ENCODE measurements at regions not wholly inside any gene's neighbourhood (a gene's known extent, or its start where the extent isn't known, plus 50 kb on each side); places are given as distances from the start of the nearest gene placed in this dataset.
"Not testable (repeated sequence)": the region's sequence is repeated elsewhere in the genome, so short reads cannot be mapped to it uniquely, and the experiment has no call there.

DNA sequence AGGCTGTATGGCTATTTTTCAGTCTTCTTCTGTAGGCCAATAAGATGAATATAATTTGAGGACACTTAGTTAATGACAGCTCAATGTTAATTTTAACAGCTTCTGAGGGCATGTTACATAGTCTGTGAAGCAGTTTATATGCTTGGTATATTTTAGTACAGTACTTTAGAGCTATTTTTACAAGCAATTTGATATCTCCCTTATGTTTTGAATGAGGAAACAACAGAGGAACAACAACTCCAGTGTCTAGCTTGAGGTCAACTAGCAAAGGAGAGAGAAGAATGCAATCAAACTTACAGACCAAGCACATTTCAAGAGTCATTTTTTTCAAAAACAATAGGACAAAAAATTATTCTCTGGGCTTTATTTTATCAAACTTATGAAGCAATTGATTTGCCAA lies 469.1 kb upstream of the DCN start:
- no peak for FAIRE-seq
- no peak for DNase-seq (ENCODE audit: insufficient read length, low spot score)

DNA sequence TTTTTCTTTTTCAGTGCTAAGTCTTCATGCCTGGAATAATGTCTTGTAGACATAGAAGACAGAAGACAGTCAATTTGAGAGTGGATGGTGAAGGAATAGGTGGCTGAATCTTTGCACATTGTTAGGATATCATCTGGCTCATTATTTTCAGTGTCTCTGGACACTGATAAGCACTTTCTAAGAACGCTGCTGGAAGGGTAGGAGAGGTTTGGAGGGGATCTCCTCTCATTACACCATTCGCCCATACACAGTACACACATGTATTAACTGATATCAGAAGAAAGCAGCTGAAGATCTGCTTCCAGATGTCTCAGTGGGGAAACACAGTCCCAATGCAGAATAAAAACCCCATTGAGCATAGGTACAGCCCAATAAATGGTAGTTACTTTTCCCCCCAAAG lies 461.1 kb upstream of the DCN start:
- FAIRE-seq (no peak), DNase-seq (ENCODE audit: insufficient read length, low spot score) (no peak)

DNA sequence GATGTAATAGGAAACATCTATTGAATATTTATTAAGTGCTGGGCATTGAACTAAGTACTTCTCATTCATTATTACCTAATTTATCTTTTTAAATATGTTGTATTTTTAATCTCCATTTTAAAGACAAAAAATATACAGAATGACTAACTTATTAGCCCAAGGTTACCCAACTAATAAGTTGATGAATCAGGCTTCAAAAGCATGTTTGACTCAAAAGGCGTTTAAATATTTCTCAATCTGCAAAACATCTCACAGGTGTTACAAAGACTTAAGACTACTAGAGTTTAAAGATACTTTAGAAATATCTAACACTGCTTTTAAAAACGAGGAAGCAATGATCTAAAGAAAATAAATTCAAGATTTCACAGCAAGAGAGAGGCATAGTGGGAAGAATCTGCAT lies 457.4 kb upstream of the DCN start:
- DNase-seq (ENCODE audit: insufficient read length, low spot score), result no peak
- no peak for FAIRE-seq

DNA sequence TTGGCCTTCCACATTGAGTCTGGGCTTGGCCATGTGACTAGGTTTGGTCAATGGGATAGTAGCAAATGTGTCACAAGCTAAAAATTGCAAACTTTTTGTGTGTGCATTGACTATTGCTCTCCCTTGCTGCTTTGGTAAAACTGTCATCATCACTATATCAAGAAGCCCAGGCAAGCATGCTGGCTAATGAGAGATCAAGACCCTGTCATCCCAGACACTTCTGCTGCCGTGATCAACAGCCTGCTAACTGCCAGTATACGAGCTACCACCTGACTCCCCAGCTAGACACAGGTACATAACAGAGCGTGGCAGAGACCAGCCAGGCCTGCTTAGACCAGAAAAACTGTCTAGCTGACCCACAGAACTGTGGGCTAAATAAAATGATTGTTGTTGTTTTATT lies 456.7 kb upstream of the DCN start:
- DNase-seq (ENCODE audit: insufficient read length, low spot score), result no peak
- no peak for FAIRE-seq

DNA sequence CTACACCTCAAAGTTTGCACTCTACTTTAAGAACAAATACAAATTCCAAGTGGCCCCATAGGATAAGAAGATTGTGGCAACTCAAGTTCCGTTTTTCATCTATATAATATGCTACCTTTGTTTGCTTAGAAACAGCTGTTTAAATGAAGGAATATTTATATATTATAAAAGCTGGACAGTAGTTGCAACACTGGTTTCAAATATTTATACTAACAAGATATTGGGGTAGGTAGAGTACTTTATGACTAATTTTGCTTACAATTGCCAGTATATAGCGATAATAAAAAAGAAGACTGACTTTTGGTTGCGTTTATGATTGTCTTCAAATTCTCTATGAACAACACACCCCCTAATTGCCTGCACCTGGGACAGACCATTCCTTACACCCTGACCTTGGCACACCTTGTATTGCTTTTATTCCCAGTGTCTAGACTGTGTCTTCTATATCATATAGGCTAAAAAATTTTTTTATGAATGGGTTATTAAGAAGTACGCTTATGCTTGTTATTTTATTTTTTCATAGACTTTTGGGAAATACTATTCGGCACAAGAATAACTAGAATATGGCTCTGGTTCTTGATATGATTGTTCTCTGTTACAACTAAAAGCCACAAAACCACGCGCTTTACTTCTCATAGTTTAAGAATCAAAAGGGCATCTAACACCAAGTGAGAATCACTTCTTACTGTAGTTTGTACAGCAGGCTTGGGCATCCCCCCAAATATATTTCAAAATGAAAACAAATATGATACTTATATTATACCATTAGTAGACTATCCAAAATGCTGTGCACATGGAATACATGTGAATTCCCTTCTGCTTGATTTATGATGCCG lies 455.4 kb upstream of the DCN start:
- DNase-seq (ENCODE audit: insufficient read length, low spot score), result no peak
- FAIRE-seq, result no peak

DNA sequence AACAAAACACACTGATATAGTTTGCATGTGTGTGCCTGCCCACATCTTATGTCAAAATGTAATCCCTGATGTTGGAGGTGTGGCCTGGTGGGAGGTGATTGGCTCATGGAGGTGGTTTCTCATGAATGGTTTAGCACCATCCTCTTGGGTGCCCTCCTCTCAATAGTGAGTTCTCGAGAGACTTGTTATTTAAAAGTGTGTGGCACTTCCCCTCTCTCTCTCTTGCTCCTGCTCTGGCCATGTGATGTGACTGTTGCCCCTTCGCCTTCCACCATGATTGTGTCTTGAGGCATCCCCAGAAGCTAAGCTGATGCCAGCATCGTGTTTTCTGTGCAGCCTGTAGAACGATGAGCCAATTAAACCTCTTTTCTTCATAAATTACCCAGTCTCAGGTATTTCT lies 454.1 kb upstream of the DCN start:
- DNase-seq (ENCODE audit: insufficient read length, low spot score) (no peak), FAIRE-seq (no peak)

DNA sequence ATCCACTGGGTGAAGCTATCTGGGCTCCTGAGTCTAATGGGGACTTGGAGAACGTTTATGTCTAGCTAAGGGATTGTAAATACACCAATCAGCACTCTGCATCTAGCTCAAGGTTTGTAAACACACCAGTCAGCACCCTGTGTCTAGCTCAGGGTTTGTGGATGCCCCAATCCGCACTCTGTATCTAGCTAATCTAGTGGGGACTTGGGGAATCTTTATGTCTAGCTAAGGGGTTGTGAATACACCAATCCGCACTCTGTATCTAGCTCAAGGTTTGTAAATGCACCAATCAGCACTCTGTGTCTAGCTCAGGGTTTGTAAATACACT lies 451.7 kb upstream of the DCN start:
- DNase-seq (ENCODE audit: insufficient read length, low spot score); FAIRE-seq: not testable (repeated sequence)

DNA sequence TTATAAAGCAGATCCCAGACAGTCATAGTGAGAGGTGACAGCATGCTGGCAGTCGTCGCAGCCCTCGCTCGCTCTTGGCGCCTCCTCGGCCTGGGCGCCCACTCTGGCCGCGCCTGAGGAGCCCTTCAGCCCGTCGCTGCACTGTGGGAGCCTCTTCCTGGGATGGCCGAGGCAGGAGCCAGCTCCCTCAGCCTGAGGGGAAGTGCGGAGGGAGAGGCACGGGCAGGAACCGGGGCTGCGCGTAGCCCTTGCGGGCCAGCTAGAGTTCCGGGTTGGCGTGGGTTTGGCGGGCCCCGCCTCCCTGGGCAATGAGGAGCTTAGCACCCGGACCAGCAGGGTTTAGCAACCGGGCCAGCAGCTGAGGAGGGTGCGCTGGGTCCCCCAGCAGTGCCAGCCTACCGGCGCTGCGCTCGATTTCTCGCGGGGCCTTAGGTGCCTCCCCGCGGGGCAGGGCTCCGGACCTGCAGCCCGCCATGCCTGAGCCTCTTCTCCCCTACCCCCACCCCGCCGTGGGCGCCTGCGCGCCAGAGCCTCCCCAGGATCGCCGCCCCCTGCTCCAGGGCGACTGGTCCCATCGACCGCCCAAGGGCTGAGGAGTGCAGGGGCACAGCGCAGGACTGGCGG lies 451.2 kb upstream of the DCN start:
- no peak for FAIRE-seq
- DNase-seq (ENCODE audit: insufficient read length, low spot score), result no peak

DNA sequence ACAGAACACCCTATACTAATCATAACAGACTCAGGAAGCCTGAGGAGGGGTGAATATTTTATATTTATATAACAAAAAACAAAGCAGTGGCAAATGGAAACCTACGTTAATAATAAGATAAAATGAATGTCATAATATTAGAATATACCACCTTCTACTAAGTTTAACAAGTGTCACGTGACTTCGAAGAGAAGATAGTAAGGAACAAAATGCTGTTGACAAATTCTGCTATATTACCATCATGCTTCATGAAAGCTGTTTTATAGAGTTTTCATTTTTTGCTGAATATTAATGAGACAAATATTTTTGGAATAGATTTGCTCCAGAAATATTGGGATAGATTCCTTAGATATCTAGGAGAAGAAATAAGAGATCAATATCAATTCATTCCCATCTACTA lies 450.6 kb upstream of the DCN start:
- DNase-seq (ENCODE audit: insufficient read length, low spot score) (no peak), FAIRE-seq (no peak)

DNA sequence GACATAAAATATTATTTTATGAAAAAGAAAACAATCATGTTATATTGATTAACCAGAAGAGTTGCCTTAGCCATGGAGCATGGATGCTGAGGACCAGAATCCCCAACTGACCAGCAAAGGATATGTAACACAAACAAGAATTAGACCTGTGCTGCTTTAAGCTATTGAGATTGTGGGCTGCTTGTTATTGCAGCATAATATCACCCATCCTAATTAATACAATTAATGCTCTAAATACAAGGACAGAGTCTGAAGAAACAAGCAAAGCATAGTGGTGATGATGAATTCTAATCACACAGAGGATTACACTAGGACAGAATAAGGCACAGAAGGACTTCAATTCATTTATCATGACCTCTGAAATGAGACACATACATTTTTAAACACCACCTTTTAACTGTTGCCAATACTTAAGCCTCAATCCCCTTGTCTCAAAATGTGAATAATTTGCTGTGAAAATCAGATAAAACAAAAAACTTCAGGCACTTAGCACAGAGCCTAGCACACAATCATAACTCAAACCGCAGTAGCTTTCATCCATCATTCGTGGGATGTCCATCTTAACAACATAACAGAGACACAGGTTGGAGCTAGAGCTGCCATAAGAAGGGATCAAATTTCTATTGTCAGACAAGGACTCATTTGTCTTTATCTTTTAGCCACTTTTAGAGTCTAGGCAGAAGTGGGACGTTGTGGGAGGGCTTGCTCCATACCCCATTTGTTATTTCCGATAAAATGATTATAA lies 449.6 kb upstream of the DCN start:
- FAIRE-seq, result no peak
- DNase-seq (ENCODE audit: insufficient read length, low spot score), result no peak

DNA sequence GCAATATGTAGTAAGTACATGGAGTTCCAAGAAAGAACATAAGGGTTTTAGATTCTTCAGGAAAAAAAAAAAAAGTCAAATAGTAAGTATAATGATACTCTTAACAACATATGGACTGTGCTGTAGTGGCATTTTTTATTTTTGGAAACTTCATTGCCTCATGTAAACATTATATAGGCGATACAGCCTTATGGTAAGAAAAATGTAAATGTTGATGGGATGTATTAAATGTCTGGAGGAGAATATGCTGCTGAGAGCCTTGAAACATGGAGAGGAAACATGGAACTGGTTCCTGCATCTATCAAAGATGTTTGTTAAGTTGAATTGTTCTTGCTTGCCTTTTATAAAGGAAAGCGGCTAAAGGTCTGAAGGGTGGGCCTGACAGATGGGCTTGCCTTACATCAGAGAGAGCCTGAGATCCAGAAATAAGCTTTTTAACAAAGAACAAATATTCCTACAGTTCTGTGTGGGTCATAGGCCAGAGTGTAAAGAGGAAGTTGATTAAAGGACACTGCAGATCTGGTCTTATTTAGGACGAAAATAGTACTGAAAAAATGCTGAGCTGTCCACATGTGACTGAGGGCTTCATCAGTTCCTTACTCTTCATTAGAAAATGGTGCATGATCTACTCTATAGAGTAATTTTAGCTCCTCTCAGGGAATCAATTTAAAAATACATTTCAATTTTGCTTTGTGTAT lies 448.1 kb upstream of the DCN start:
- no peak for DNase-seq (ENCODE audit: insufficient read length, low spot score)
- FAIRE-seq, result no peak

DNA sequence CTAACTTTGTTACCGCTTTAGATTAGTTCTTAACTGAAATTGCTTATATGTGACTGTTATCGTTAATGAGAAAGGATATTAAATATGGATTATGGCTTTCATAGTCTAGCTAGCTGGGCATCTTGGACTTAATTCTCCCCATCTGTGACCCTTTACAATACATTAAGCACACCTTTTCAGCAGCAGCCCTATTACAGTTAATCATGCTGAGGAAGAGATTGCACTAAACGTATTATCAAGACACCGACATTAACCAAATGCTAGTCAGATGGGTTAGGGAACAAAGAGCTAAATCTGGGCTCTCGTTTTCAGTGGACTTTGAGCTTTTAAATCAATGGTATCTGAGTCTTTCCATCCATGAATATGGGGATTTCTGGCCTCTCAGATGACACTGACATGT lies 447.5 kb upstream of the DCN start:
- DNase-seq (ENCODE audit: insufficient read length, low spot score) (no peak), FAIRE-seq (no peak)

DNA sequence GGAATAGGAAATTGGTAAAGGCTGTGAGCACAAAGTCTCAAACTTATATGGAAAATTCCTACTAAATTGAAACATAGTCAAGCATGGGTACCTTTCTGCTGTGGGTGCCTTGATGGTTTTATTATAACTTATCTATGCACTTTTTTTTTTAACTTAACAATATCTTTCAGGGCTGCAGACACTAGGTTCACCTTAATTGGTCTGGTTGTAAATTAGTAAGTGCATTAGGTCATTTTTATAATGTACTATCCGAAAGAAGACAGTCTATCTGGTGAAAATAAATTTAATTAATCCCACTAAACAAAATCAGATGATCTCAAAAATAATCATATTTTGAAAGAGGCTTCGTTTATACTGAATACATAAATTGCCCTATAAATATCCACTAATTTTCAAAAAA lies 446.8 kb upstream of the DCN start:
- FAIRE-seq, result no peak

DNA sequence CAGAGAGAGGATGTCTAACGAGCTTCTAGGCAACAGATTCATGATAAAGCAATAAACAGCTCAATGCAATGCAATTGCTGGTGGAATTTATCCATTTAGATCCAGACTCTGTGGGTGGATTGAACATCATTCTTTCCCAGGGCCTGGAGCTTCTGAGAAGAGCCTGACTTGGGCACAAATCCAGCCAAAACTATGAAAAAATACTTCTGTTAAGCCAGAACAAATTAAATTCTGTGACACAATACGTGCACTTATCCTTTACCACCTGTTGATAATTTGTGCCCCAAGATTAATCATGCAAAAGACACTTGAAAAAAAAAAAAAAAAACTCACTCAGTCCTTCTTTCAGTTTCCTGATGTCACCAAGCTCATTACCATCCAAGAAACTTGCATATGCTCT lies 446.0 kb upstream of the DCN start:
- DNase-seq (ENCODE audit: insufficient read length, low spot score), result no peak

More for the DNA sequence above, 446.8 kb upstream of the DCN start:
- DNase-seq (ENCODE audit: insufficient read length, low spot score), result no peak

DNA sequence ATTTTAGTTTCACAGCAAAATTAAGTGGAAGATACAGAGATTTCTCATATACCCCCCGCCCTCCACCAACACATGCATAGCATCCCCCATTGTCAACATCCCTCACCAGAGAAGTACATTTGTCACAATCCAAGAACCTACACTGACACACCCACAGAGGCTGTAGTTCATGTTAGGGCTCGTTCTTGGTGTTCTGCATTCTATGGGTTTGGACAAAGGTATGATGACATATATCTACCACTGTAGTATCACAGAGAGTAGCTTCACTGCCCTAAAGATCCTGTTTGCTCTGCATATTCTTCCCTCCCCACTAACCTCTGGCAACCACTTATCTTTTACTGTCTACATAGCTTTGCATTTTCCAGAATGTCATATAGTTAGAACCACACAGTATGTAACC lies 444.6 kb upstream of the DCN start:
- DNase-seq (ENCODE audit: insufficient read length, low spot score) (no peak), FAIRE-seq (no peak)

More for the DNA sequence above, 446.0 kb upstream of the DCN start:
- no peak for FAIRE-seq

DNA sequence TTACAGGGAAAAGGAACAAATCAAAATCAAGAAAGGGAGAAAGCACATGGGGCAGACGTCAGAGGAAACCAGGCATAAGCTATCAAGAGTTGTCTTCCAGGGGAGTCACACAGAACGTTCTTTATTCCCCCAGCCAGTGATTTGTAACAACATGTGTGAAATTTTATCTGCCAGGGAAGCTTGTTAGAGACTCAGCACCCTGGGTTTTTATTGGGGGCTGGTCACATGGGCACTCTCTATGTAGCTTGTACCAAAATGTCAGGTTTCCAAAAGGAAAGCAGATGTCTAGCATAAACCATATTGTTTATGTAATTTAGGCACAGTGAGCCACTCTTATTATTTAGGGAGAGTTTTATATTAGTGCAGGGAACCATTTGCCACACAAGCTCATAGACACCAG lies 440.4 kb upstream of the DCN start:
- DNase-seq (ENCODE audit: insufficient read length, low spot score) (no peak), FAIRE-seq (no peak)

DNA sequence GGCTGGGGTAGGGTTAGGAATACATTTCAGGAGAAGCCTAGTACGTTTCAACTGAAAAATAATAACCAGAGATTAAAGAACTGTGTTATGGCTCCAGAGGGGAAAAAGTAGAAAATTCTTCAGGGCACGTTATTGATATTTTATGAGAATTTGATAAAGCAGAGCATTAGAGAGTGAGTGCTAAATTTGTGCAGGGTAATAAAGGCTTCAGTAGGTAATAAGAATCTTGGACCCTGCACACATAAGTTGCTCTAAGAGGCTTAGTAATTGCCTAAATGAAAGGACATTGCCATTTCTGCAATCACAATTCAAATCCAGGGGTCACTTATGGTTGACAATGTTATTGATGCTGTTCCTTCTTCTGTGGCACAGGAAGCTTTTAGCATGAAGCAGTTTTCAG lies 439.4 kb upstream of the DCN start:
- FAIRE-seq (no peak), DNase-seq (ENCODE audit: insufficient read length, low spot score) (no peak)

DNA sequence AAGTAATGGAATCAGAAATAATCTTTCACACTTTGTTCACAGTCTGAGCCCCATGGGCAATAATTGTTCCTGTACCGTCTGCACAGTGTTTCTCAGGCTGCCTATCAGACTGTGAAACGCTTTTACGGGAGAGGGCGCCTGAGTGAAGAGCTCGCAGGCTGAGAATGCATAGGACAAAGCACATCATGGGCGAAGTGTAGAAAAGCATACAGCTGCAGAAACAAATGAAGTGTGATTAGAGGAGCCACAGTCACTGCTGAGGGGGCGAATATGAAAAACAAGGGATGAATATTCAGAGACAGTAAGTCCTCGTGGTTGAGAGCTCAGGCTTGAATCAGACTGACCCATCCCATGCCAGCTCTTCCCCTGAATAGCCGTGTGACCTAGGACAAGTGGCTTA lies 438.4 kb upstream of the DCN start:
- no peak for FAIRE-seq
- DNase-seq (ENCODE audit: insufficient read length, low spot score), result no peak

DNA sequence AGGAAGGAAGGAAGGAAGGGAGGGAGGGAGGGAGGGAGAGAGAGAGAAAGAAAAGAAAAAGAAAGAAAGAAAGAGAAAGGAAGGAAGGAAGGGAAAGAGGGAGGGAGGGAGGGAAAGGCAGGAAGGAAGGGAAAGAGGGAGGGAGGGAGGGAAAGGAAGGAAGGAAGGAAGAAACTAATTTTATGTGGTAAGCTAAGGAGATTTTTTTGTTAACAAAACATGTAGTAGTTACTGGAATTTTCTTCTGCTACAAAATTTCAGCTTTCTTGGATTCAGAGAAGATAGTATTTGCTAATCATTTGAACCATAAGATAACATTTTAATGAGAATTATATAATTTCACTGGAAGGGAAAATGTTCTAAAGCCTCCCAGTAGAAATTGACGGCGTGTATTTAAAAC lies 437.8 kb upstream of the DCN start:
- DNase-seq (ENCODE audit: insufficient read length, low spot score) (no peak), FAIRE-seq (no peak)

DNA sequence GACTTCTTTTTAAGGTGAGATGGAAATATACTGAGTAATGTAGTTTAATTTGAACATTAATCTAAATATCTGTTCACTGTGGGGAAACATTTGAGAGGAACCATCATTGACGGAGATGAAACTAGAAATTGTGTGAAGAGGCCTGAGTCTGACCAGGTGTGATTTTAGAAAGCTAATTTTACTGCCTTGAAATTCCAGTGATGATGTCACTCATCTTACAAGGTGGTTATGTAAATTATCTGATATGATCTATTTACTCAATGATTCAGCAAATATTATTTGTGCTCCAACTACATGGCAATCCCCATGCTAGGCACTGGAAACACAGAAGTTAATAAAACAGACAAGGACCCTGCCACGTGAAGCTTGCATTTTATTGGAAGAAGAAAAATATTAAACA lies 435.7 kb upstream of the DCN start:
- FAIRE-seq (no peak), DNase-seq (ENCODE audit: insufficient read length, low spot score) (no peak)

DNA sequence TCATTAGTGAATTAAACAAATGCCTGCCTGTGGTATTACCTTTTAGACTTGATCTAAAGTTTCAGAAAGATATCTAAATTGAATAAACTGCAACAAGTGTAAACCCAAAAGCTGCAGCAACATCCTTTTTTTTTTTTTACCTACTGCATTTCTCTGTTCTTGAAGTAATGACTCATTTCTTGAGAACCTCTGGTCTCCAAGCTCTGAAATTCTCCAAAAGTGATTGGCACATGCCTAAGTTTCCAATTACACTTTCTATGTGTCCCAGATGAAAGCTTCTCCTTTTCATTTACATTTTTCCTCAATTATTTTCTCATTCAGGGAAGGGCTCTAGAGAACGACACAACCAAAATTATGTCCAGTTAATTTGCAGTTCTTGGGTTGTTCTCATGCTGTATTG lies 435.2 kb upstream of the DCN start:
- FAIRE-seq (no peak), DNase-seq (ENCODE audit: insufficient read length, low spot score) (no peak)

Measured in GM19239 (cell line).